Brain pericyte (primary cell): ENCODE measurements at regions not wholly inside any gene's neighbourhood (a gene's known extent, or its start where the extent isn't known, plus 50 kb on each side); places are given as distances from the start of the nearest gene placed in this dataset.
"Not testable (repeated sequence)": the region's sequence is repeated elsewhere in the genome, so short reads cannot be mapped to it uniquely, and the experiment has no call there.

Source experiments
- DNase-seq: peaks from one replicate; pipeline ENCODE4 v3.0.0-alpha.2; 2012; ENCODE audit warnings: low read depth, low spot score

- no peak for DNase-seq
Observed at GRCh38 chr7:145928937-145929336, 187.7 kb upstream of the CNTNAP2 start.

GRCh38 chr7:145919712-145920111 is 196.9 kb upstream of the CNTNAP2 start:
- DNase-seq: no peak

- no peak for DNase-seq
Observed at GRCh38 chr7:145916776-145917175, 199.8 kb upstream of the CNTNAP2 start.

- no peak for DNase-seq
Observed at GRCh38 chr7:145915679-145916078, 200.9 kb upstream of the CNTNAP2 start.

- DNase-seq: peak; percentile 37
Observed at GRCh38 chr7:145909991-145910513, 206.5 kb upstream of the CNTNAP2 start.

GRCh38 chr7:145903658-145904057 is 212.9 kb upstream of the CNTNAP2 start:
- no peak for DNase-seq

- no peak for DNase-seq
Observed at GRCh38 chr7:145902123-145902522, 214.5 kb upstream of the CNTNAP2 start.

GRCh38 chr7:145899938-145900337 is 216.7 kb upstream of the CNTNAP2 start:
- DNase-seq: no peak

GRCh38 chr7:145893925-145894535 is 222.6 kb upstream of the CNTNAP2 start:
- DNase-seq: no peak

GRCh38 chr7:145884716-145885514 is 231.7 kb upstream of the CNTNAP2 start:
- no peak for DNase-seq

GRCh38 chr7:145876376-145876775 is 240.2 kb upstream of the CNTNAP2 start:
- DNase-seq: no peak

GRCh38 chr7:145875267-145875666 is 241.3 kb upstream of the CNTNAP2 start:
- DNase-seq: no peak

- DNase-seq: no peak
Observed at GRCh38 chr7:145868935-145869334, 247.7 kb upstream of the CNTNAP2 start.

- no peak for DNase-seq
Observed at GRCh38 chr7:145862212-145862611, 254.4 kb upstream of the CNTNAP2 start.

GRCh38 chr7:145860809-145861208 is 255.8 kb upstream of the CNTNAP2 start:
- DNase-seq: no peak

GRCh38 chr7:145850636-145851035 is 266.0 kb upstream of the CNTNAP2 start:
- DNase-seq: no peak

- no peak for DNase-seq
Observed at GRCh38 chr7:145848691-145849090, 267.9 kb upstream of the CNTNAP2 start.

- no peak for DNase-seq
Observed at GRCh38 chr7:145845345-145845744, 271.3 kb upstream of the CNTNAP2 start.

- DNase-seq: no peak
Observed at GRCh38 chr7:145839814-145840213, 276.8 kb upstream of the CNTNAP2 start.

GRCh38 chr7:145831616-145832206 is 284.9 kb upstream of the CNTNAP2 start:
- no peak for DNase-seq

- DNase-seq: no peak
Observed at GRCh38 chr7:145817687-145818086, 298.9 kb upstream of the CNTNAP2 start.

- no peak for DNase-seq
Observed at GRCh38 chr7:145812218-145812617, 304.4 kb upstream of the CNTNAP2 start.

GRCh38 chr7:145805496-145805895 is 311.1 kb upstream of the CNTNAP2 start:
- DNase-seq: not testable (repeated sequence)
